GM04504 (cell line): ENCODE measurements at regions not wholly inside any gene's neighbourhood (a gene's known extent, or its start where the extent isn't known, plus 50 kb on each side); places are given as distances from the start of the nearest gene placed in this dataset.

Experiments used
- DNase-seq: peaks from one replicate; pipeline ENCODE4 v3.0.0-alpha.2; 2012; ENCODE audit warnings: low read depth

DNA sequence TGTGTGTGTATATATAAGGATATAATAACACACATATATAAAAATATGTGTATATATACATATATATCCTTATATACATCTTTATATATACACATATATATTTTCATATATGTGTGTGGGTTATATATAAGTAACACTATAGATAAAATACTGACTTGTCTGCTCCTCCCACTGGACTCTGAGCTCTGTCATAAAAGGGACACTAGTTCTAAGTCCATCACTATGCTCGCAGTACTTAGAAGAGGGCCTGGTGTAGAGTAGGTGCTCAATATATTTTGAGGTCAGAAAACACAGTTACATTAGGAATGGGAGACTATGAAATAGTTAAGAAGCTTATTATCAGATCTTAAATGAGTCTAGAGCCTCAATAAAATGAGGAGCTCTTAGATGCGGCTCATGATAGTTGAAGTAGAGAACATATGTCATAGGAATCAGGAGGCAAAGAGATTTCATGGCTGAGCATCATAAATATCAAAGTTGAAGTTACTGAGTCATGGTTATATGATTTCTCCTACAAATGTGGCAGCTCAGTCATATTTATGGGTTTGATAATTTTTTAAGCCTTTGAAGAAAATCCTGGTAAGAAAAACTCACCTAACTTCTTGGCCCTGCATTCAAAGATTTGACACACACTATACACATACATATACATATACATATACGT lies 371.2 kb upstream of the THBS1 start:
- DNase-seq: no peak

DNA sequence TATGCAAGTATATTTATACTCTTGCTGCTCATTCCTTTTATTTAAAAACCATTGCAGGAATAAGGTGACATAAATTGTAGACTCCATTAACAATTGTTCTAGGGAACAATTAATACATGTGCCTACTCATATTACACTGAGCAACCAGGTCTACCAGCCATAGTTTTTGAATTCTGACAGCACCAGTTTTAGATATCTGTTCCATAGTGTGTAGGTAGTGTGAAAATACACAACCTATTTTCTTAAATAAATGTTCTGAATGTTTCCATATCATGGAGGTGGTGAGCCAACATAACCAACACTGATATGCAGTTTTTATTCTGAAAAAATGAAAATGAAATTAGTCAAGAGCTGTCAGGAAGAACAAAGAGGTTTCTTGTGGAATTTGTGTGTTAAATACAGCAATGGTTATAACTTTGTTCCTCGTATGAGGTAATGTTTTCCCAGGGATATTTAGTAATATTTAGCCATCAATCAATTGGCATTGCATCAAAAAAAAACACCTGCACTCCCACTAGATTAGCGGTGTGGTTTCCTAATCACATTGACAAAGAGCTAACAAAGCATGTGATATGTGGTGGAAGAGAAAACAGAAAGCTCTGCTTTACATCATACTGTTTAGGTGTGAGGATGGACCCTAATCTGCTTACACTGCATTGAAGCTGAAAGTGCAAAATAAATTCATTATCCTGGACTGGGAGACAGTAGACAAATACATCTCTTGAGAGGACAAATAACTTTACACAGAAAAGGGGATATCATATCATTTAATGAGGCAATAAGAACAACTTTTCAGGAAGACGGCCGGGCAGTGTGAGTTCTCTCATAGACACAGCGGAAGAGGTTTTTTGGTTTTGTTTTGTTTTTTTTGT lies 369.5 kb upstream of the THBS1 start:
- no peak for DNase-seq

DNA sequence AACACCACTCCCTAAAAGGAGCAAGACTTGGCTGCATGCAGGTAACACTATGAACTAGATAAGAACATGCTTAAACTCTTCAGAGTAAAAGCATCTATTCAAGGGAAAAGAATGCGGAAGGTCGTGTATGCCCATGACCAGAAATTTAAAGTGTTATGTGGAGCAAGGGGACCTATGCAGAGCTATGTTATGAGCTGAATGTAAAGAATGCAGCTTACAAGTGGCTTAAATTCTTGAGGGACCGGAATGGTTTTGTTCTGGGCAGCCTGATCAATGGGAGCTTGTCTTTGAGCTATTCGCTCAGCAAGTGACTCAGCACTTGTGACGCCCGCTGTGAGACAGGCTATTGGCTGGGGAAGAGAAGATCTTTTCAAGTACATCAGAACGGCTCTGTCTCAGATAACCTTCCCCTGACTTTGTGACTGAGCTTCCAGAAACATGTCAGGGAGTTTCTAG lies 367.5 kb upstream of the THBS1 start:
- DNase-seq: no peak

DNA sequence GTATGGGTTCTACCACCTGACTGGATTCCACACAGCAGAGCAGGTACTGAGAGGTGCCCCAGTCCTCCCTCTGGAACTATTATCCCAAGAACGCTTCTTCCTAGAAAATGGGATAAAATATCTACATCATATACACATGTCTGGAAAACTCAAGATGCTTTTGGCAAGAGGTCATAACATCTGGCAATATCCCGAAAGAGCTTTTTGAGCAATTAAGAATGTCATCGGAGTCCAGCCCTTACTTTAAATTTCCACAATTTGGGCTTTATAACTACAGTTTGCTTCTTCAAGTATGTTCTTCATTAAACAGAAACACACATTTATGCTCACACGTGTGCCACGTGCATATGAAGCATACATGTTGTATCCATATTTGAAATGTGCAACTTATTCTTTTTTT lies 365.9 kb upstream of the THBS1 start:
- DNase-seq: no peak

DNA sequence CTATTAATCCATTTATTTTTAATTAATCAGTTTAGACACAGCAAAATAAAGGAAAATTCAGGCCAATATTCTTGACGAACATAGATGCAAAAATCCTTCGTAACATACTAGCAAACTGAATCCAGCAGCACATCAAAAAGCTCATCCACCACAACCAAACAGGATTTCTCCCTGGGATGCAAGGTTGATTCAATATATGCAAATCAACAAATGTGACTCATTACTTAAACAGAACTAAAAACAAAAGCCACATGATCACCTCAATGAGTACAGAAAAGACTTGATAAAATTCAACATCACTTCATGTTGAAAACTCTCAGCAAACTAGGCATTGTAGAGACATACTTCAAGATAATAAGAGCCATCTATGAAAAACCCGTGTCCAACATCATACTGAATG lies 364.1 kb upstream of the THBS1 start:
- no peak for DNase-seq

DNA sequence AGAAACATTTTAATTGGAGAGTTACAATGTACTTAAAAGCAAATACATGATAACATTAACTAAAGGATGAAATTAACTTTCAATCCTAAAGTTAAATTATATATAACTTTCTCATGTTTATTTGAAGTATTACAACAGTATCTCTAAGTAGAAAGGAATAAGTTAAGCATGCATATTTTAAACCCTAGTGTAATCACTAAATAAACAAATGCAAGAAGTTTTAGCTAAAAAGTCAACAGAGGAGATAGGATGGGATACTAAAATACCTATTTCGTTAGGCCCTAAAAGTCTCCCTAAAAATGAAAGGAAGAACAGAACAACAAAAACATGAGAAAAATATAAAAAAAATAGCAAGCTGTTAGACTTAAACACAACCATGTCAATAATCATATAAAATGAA lies 361.3 kb upstream of the THBS1 start:
- DNase-seq: no peak

DNA sequence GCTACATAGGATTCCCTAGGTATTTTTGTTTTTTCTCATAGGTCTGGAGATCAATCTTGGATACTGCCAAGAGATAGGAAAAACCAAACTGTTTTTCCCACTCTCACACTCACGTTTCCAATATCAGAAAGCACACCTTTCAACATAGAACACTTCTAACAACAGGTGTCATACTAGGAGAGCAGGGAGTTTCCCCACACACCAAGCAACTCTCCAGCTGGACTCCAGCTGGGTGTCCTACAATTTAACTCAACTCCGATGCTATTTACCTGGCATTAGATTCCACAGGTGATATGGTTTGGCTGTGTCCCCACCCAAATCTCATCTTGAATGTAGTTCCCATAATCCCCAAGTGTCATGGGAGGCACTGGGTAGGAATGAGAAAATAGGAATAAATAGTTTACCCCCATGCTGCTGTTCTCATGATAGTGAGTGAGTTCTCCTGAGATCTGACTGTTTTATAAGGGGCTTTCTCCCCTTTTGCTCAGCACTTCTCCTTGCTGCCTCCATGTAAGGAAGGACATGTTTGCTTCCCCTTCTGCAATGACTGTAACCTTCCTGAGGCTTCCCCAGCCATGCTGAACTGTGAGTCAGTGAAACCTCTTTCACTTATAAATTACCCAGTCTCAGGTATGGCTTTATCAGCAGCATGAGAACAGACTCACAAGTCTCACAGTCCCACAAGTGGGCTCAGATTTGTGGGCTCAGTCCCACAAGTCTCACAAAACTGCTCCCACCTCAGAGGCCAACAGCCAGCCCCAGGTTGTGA lies 354.5 kb upstream of the THBS1 start:
- no peak for DNase-seq

DNA sequence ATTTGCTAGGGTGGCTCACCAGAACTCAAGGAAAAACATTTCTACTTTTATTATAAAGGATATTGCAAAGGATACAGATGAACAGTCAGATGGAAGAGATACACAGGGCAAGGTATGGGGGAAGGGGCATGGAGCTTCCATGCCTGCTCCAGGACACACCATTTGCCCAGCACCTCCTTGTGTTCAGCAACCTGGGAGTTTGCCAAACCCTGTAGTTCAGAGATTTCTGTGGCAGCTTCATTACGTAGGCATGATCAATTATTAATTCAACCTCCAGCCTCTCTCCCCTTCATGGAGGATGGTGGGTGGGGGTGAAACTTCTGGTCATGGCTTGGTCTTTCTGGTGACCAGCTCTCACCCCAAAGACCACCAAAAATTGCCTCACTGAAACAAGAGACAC lies 353.9 kb upstream of the THBS1 start:
- no peak for DNase-seq

DNA sequence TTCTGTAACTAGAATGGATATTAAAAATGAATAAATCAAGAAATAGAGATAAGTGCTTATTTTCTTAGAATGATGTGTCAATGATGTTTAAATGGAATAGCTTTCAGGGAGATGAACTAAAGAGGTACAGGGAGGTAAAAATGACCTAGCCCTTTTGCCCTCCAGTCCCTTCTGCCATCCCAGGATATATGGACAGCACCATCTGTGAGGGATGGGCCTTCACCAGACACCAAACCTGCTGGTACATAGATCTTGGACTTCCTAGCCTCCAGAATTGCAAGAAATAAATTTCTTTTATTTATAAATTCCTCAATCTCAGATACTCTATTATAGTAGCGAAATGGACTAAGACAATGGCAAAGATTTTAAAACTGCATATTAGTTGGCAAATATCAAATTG lies 352.0 kb upstream of the THBS1 start:
- no peak for DNase-seq

DNA sequence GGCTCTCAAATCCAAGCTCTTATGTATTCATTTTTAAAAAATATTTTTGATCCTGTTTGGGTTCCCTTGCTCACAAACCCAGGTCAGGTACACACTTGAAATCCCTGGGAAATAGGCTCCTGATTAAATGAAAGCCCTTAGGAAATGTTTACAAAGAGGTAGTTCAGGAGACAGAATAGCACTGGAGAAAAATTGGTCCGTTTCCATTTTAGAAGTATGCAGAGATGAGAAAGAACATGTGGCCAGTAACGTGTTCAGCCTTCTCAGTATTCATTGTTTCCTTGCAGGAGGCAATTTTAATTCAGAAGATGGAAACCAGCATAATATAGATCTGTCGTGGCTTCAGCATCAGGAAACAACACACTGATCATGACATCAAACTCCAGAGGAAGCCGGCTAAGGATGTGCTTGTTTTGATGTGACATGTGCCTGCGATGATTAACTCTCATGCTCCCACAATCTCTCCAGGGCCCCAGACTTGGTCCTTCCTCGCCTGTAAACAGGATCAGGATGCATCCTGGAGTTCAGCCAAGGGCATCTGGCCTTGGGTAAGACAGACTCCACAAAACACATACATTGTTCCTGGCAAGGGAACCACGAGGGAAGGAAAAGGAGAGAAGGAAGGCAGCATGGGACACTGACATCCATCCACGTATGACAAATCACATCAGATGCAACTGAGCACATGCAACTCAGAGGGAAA lies 350.5 kb upstream of the THBS1 start:
- DNase-seq: no peak

DNA sequence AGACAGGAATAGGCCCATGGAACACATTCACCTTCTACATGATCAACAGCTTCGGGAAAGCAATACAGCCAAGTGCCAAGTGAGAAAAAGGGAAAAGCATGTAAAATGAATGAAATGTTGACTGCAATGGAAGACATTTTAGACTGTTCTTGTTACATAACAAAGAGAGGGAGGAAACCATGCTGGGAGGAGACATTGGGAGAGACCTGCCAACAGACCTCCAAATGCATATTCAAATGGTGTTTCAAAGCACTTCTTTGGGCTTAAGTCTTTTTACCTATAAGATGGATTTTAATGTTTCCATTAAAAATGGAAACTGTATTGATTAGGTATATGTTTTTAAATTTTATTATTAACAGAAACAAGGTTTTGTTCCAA lies 350.0 kb upstream of the THBS1 start:
- no peak for DNase-seq

DNA sequence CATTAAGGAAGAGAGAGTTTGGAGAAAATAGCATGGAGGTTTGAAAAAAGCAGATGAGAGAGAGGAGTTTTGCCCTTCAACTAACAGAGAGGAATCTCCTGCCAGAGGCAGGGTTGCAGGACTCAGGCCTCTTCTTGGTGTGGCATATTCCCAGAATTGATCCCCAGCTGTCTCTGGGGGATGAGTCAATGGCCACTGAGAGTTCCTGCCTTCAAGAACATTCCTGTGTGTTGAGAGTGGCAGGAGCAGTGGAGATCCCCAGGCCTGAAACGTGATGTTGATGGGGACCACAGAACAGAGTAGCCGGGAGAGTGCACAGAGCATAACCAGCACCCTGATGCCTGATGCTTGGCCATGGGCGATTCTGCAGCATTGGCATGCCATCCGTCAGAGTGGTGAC lies 348.4 kb upstream of the THBS1 start:
- DNase-seq: peak; percentile 92

DNA sequence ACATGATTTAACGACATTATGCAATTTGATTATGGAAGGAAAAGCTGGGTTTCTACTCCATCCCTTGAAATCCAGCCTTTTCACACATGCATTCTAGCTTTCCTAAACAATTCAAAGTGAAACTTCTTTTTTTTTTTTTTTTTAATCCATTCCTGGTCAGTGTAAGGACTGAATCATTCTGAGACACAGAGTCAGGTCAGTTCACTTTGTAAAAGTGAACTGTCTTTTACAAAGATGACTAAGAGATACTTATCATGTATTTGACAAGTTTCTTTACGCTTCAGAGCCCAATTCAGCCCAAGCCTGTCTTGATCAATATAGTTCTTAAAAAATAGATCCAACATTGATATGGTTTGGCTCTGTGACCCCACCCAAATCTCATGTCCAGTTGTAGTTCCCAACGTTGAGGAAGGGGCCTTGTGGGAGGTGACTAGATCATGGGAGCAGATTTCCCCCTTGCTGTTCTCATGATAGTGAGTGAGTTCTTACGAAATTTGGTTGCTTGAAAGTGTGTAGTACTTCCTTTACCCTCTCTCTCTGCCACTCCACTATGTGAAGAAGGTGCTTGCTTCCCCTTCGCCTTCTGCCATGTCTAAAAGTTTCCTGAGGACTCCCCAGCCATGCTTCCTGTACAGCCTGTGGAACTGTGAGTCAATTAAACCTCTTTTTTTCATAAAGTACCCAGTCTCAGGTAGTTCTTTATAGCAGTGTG lies 345.6 kb upstream of the THBS1 start:
- no peak for DNase-seq

DNA sequence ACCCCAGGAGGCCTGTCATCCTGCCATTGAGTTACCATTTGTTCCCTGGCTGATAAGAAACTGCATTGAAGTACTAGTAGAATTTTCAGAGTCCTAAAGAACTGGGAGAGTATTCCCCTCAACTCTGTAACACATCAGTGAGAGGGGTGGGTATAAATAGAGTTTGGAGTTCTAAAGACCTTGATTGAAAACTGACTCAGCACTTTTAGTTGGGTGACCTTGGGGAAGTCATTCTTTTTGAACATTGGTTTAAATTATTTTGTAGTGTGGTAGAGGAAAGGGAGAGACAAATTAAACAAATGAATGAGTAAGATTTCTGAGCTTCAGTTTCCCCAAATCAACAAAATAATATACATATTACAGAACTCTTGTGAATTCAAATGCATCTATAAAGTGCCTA lies 344.5 kb upstream of the THBS1 start:
- DNase-seq: no peak

DNA sequence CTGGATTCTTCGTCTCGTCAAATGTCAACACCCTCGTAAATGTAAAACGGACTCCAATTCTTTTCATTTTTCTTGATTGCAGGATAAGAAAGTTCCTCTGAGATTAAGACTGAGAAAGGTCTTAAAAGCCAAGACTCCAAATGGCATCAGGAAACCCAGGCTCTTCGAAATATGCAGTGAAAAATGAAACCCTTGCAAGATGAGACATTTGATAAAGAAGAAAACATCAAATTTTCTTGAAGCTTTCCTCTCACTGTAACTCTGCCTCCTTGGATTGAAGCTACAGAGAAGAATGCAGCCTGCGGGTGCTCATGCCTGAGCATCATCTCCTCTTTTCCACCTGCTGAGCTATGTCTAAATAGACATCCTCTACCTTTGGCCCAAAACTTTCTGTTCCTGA lies 342.4 kb upstream of the THBS1 start:
- DNase-seq: no peak

DNA sequence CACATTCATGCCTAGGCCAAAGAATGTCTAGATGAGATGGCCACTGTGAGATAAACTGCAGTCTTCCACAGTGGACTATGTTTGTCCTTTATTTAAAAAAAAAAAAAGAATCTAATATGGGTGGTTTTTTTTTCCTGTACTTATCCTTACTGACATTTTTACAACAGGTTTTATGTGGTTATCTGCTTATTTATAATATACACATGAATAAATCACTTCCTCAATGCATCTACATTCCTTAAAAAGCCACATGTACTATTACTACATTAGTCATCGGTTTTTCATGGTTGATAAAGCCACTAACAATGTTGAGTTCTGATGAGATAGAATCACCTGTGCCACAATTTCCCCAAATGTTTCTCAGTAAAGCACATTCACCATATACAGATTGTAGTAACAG lies 341.3 kb upstream of the THBS1 start:
- DNase-seq: peak; percentile 53

DNA sequence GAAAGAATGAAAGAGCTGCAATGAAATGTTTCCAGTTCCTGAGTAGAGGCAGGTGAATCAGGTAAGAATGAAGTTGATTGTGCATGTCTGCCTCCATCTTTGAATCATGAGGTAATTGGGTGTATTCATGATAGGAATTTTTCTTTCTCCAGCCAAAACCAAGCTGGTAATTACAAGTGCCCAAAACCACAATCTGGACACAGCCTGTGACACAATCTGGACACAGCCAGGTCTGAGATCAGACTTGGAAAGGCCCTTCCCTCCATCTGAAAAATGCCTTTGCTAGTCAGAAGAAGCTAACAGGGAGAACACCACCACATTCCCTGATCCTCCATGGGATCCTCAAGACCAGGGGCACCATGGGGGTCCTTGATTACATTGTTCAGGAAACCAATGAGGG lies 338.5 kb upstream of the THBS1 start:
- DNase-seq: peak; percentile 85

DNA sequence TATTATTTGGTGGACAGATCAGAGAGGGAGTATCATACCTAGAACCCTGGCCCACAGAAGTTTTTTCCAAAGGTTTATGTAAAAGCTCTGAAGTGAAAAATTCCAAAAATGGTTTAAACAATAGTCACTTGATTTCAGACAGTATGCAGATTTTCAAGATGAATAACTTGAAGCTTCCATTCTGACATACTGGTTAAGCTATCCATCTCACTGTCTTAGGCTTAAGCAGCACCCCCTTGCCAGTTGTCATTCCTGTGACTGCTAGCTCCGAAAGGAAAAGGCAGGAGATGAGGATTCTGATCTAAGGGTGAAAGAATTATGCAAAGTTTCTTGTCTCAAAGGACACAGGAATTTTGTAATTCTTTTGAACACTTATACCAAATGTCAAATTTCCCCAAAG lies 337.5 kb upstream of the THBS1 start:
- no peak for DNase-seq

DNA sequence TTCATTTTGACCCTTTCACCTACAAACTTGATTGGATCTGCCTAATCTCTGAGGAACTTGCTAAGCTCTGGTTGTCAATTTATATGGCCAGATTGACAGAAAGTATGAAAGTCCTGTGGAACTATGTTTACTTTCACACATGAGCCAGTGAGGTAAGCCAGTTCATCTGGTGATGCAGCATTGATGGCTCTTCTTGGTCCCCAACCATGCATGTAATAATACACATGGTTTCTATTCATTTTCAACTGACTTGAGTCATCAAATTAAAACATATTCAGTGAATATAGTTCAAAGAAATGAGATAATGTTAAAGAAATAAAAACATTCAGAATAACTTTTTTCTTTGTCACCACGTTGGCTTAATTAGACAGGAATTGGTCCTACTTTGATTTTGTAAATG lies 336.1 kb upstream of the THBS1 start:
- no peak for DNase-seq

DNA sequence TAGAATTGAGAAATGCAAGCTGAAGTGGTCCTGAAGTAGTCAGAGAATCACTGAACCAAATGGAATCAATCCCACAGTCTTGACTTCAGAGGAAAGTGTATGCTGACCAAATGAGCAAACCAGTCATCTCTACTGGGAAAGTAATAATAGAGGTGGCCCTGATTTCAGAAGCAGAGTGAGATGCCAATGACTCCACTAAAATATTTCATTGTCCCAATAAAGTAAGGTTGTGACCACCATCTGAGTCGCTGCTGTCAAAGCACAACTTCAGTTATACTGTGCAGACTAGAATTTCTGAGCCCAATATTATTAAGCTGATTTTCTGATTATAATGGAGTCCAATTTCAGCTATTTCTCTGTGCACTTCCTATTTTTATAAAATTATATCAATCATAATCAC lies 334.4 kb upstream of the THBS1 start:
- DNase-seq: no peak

DNA sequence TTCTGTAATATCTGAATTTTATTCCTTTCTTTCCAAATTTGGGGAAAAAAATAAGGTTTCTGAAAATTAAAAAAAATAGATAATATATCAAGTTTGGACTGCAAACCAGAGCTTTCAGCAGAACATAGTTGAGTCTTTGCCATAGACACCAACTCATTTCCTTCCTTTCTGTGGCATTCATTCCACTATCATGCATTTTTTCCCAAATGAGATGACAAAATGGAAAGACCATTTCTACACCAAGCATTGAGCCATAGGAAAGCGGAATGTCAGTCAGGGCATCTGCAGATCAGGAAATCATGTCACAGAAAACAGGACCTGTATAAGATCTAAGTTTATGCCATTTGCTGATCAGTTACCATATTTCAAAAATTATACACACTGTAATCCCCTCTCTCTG lies 333.3 kb upstream of the THBS1 start:
- DNase-seq: peak; percentile 59

DNA sequence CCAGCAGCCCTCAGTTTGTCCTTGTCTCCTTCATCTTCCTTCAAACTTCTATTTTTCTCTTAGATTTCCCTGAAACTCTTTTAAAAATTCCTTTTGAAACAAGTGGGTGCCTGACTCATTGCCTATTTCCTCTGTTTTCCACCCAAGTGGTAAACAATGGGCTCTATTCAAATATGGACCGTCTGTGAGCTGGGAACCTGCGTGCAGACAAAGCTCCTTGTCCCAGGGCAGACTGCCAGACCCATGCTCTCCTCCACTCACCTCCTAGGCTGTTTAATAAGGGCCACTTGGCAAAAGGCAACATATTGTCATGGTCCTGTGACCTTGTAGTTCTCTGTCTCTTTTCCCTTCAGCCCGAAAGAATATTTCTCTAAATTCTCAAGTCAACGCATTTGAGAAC lies 332.7 kb upstream of the THBS1 start:
- peak; percentile 75 for DNase-seq
